ENCODE measurements at regions not wholly inside any gene's neighbourhood (a gene's known extent, or its start where the extent isn't known, plus 50 kb on each side); places are given as distances from the start of the nearest gene placed in this dataset.

- Histone ChIP-seq H3K27me3 (no peaks in the 10 kb centered on the region), H3K36me3 (no peaks in the 10 kb centered on the region), H3K27ac (no peak overlapping the region), H3K9me3 (no peaks in the 10 kb centered on the region), H3K4me1 (no peaks in the 10 kb centered on the region), H3K4me3 (no peak overlapping the region)
- 91 to 100% methylated on average over 1 of the region's 1 CpG for WGBS, 2 donors (ENCODE audit: low coverage in 1 of 2)
- no peak for DNase-seq
- in situ Hi-C loops (cut with MboI; ENCODE audit: low pct_ligation_motif_present in 1 of 4, low pct_unique_long_range_greater_than_20kb in 1 of 4, low sequenced_read_pairs in 3 of 4): no loop called here
- intact Hi-C loops (cut with DNase I; ENCODE audit: low total_unique reads): no loop called here
- TF ChIP-seq CTCF (IDR thresholded peaks at IDR 0.05) (no peak), POLR2A (IDR thresholded peaks at IDR 0.05) (no peak), POLR2AphosphoS5 (IDR thresholded peaks at IDR 0.05) (no peak), EP300 (IDR thresholded peaks at IDR 0.05; ENCODE audit: low read depth) (no peak)
Observed at GRCh38 chr10:55280696-55281095, 479.7 kb upstream of the PCDH15 start.

GRCh38 chr10:55277549-55277948 is 476.5 kb upstream of the PCDH15 start:
- H3K27me3 ChIP-seq: no peaks in the 10 kb centered on the region
- no peak overlapping the region for H3K4me3 ChIP-seq
- no peak overlapping the region for H3K27ac ChIP-seq
- no peak for TF ChIP-seq CTCF (IDR thresholded peaks at IDR 0.05)
- TF ChIP-seq EP300 (IDR thresholded peaks at IDR 0.05; ENCODE audit: low read depth): no peak
- no peak for TF ChIP-seq POLR2AphosphoS5 (IDR thresholded peaks at IDR 0.05)
- no peak for TF ChIP-seq POLR2A (IDR thresholded peaks at IDR 0.05)
- no peaks in the 10 kb centered on the region for H3K4me1 ChIP-seq
- WGBS, 2 donors (ENCODE audit: low coverage in 1 of 2): 66 to 75% methylated on average over 2 of the region's 2 CpGs
- DNase-seq: no peak
- in situ Hi-C loops (cut with MboI; ENCODE audit: low pct_ligation_motif_present in 1 of 4, low pct_unique_long_range_greater_than_20kb in 1 of 4, low sequenced_read_pairs in 3 of 4): no loop called here
- intact Hi-C loops (cut with DNase I; ENCODE audit: low total_unique reads): no loop called here
- no peaks in the 10 kb centered on the region for H3K9me3 ChIP-seq
- no peaks in the 10 kb centered on the region for H3K36me3 ChIP-seq

GRCh38 chr10:55274367-55274766 is 473.3 kb upstream of the PCDH15 start:
- DNase-seq: no peak
- Histone ChIP-seq H3K27me3 (no peaks in the 10 kb centered on the region), H3K4me1 (no peaks in the 10 kb centered on the region), H3K4me3 (no peak overlapping the region), H3K36me3 (no peaks in the 10 kb centered on the region), H3K27ac (no peak overlapping the region), H3K9me3 (no peaks in the 10 kb centered on the region)
- TF ChIP-seq EP300 (IDR thresholded peaks at IDR 0.05; ENCODE audit: low read depth): no peak
- no peak for TF ChIP-seq CTCF (IDR thresholded peaks at IDR 0.05)
- no peak for TF ChIP-seq POLR2AphosphoS5 (IDR thresholded peaks at IDR 0.05)
- no peak for TF ChIP-seq POLR2A (IDR thresholded peaks at IDR 0.05)
- in situ Hi-C loops (cut with MboI; ENCODE audit: low pct_ligation_motif_present in 1 of 4, low pct_unique_long_range_greater_than_20kb in 1 of 4, low sequenced_read_pairs in 3 of 4): no loop called here
- intact Hi-C loops (cut with DNase I; ENCODE audit: low total_unique reads): no loop called here
- 60 to 76% methylated on average over 1 to 2 of the region's 2 CpGs for WGBS, 2 donors (ENCODE audit: low coverage in 1 of 2)

GRCh38 chr10:55273946-55274345 is 472.9 kb upstream of the PCDH15 start:
- no peaks in the 10 kb centered on the region for H3K9me3 ChIP-seq
- H3K4me1 ChIP-seq: no peaks in the 10 kb centered on the region
- H3K36me3 ChIP-seq: no peaks in the 10 kb centered on the region
- no peak overlapping the region for H3K27ac ChIP-seq
- in situ Hi-C loops (cut with MboI; ENCODE audit: low pct_ligation_motif_present in 1 of 4, low pct_unique_long_range_greater_than_20kb in 1 of 4, low sequenced_read_pairs in 3 of 4): no loop called here
- H3K27me3 ChIP-seq: no peaks in the 10 kb centered on the region
- intact Hi-C loops (cut with DNase I; ENCODE audit: low total_unique reads): no loop called here
- no peak for DNase-seq
- TF ChIP-seq POLR2AphosphoS5 (IDR thresholded peaks at IDR 0.05): no peak
- no peak for TF ChIP-seq CTCF (IDR thresholded peaks at IDR 0.05)
- no peak for TF ChIP-seq POLR2A (IDR thresholded peaks at IDR 0.05)
- no peak for TF ChIP-seq EP300 (IDR thresholded peaks at IDR 0.05; ENCODE audit: low read depth)
- H3K4me3 ChIP-seq: no peak overlapping the region
